ENCODE measurements at regions not wholly inside any gene's neighbourhood (a gene's known extent, or its start where the extent isn't known, plus 50 kb on each side); places are given as distances from the start of the nearest gene placed in this dataset.
"Not testable (repeated sequence)": the region's sequence is repeated elsewhere in the genome, so short reads cannot be mapped to it uniquely, and the experiment has no call there.

DNA sequence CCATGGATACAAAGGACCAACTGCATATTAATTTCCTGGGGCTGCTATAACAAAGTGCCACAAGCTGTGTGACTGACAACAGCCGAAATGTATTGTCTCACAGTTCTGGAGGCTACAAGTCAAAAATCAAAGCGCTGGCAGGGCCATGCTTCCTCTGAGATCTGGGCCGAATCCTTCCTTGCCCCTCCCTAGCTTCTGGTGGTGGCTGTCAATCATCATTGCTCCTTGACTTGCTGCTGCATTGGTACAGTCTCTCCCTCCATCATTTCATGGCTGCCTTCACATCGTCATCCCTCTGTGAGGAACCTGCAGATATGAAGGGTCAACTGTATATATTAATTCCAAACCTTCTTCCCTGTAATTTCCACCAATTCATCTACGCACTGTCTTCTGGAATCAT is 118.3 kb downstream of the EXOC5 start:
- in situ Hi-C loops (cut with HindIII; ENCODE audit: low pct_unique_long_range_greater_than_20kb, low sequenced_read_pairs), result no loop called here
- no peak for DNase-seq (ENCODE audit: low read depth, low spot score)

- in situ Hi-C loops (cut with HindIII; ENCODE audit: low pct_unique_long_range_greater_than_20kb, low sequenced_read_pairs), result no loop called here
- DNase-seq (ENCODE audit: low read depth, low spot score), result no peak
Observed at GRCh38 chr14:57139173-57139572, 129.5 kb downstream of the EXOC5 start.

DNA sequence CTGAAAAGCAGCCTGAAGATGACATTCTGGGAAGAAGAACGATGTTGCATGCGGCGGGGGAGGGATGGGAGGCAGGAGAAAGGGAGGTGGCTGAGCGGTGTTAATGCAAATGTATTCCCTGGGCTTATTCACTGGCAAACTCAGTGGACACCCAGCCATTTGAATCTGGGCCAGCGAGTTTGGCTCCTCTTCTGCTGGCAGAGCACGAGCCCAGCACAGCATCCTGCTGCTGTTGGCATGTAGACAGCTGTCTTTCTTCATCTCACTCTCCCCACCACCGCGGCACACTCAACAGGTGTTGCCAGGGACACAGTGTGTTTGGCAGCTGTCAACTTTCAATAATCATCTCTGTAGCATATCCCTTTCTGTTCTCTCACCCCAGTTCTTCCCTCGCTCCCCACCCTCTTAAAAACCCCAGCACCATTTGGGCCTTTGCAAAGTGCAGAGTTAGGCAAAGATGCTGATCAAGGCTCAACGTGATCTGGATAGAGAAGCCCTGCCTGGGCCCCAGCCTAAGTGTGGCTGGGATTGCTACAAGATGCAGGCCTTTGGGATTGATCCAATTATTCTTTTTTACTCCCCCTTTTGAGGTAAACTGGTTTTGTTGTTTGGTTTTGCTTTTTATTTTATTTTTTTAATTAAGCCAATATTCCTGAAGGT is 131.9 kb downstream of the EXOC5 start:
- DNase-seq (ENCODE audit: low read depth, low spot score), result no peak
- in situ Hi-C loops (cut with HindIII; ENCODE audit: low pct_unique_long_range_greater_than_20kb, low sequenced_read_pairs), result no loop called here

- in situ Hi-C loops (cut with HindIII; ENCODE audit: low pct_unique_long_range_greater_than_20kb, low sequenced_read_pairs); DNase-seq (ENCODE audit: low read depth, low spot score): not testable (repeated sequence)
Observed at GRCh38 chr14:57127809-57128208, 140.9 kb downstream of the EXOC5 start.

- in situ Hi-C loops (cut with HindIII; ENCODE audit: low pct_unique_long_range_greater_than_20kb, low sequenced_read_pairs), result no loop called here
- no peak for DNase-seq (ENCODE audit: low read depth, low spot score)
Observed at GRCh38 chr14:57122129-57122528, 146.6 kb downstream of the EXOC5 start.

DNA sequence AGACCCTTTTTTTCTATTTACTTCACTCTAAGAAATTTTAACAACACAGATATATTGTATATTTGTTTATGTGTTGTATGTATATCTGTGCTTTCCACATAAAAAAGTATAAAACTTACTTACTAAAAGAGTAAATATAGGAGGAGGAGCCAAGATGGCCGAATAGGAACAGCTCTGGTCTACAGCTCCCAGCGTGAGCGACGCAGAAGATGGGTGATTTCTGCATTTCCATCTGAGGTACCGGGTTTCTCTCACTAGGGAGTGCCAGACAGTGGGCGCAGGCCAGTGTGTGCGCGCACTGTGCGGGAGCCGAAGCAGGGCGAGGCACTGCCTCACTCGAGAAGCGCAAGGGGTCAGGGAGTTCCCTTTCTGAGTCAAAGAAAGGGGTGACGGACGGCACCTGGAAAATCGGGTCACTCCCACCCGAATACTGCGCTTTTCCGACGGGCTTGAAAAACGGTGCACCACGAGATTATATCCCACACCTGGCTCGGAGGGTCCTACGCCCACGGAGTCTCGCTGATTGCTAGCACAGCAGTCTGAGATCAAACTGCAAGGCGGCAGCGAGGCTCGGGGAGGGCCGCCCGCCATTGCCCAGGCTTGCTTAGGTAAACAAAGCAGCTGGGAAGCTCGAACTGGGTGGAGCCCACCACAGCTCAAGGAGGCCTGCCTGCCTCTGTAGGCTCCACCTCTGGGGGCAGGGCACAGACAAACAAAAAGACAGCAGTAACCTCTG is 156.5 kb downstream of the EXOC5 start:
- in situ Hi-C loops (cut with HindIII; ENCODE audit: low pct_unique_long_range_greater_than_20kb, low sequenced_read_pairs); DNase-seq (ENCODE audit: low read depth, low spot score): not testable (repeated sequence)

GRCh38 chr14:57110411-57110810 is 158.3 kb downstream of the EXOC5 start:
- DNase-seq (ENCODE audit: low read depth, low spot score); in situ Hi-C loops (cut with HindIII; ENCODE audit: low pct_unique_long_range_greater_than_20kb, low sequenced_read_pairs): not testable (repeated sequence)

- in situ Hi-C loops (cut with HindIII; ENCODE audit: low pct_unique_long_range_greater_than_20kb, low sequenced_read_pairs), result no loop called here
- no peak for DNase-seq (ENCODE audit: low read depth, low spot score)
Observed at GRCh38 chr14:57091030-57091608, 177.6 kb downstream of the EXOC5 start.

GRCh38 chr14:57089901-57090300 is 178.8 kb downstream of the EXOC5 start:
- no peak for DNase-seq (ENCODE audit: low read depth, low spot score)
- in situ Hi-C loops (cut with HindIII; ENCODE audit: low pct_unique_long_range_greater_than_20kb, low sequenced_read_pairs), result no loop called here

DNA sequence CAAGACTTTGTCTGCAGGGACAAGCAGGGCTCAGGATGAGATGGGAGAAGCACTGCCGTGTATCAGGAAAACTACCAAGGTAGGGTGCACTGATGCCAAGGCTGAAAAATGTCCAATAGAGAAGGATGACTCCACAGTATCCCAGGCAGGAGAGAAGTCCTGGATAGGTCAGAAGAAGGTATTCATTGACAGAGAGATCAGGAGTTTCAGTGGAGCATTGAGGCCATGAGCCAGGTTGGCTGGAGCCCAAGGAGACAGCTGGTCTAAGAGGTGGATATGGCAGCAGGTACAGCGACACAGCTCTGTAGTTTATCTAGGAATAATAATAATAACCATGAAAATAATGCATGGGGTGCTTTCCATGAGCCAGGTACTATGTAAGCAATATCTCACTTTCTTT is 180.9 kb downstream of the EXOC5 start:
- DNase-seq (ENCODE audit: low read depth, low spot score), result no peak
- in situ Hi-C loops (cut with HindIII; ENCODE audit: low pct_unique_long_range_greater_than_20kb, low sequenced_read_pairs), result no loop called here

GRCh38 chr14:57086271-57087162 is 182.2 kb downstream of the EXOC5 start:
- in situ Hi-C loops (cut with HindIII; ENCODE audit: low pct_unique_long_range_greater_than_20kb, low sequenced_read_pairs), result no loop called here

GRCh38 chr14:57085801-57086200 is 182.9 kb downstream of the EXOC5 start:
- in situ Hi-C loops (cut with HindIII; ENCODE audit: low pct_unique_long_range_greater_than_20kb, low sequenced_read_pairs), result no loop called here
- no peak for DNase-seq (ENCODE audit: low read depth, low spot score)

More at GRCh38 chr14:57086271-57087162, 182.2 kb downstream of the EXOC5 start:
- DNase-seq (ENCODE audit: low read depth, low spot score), result peak; percentile 4

- DNase-seq (ENCODE audit: low read depth, low spot score), result no peak
- in situ Hi-C loops (cut with HindIII; ENCODE audit: low pct_unique_long_range_greater_than_20kb, low sequenced_read_pairs), result no loop called here
Observed at GRCh38 chr14:57085043-57085442, 183.7 kb downstream of the EXOC5 start.

GRCh38 chr14:57080691-57081090 is 188.0 kb downstream of the EXOC5 start:
- in situ Hi-C loops (cut with HindIII; ENCODE audit: low pct_unique_long_range_greater_than_20kb, low sequenced_read_pairs), result no loop called here
- DNase-seq (ENCODE audit: low read depth, low spot score), result no peak

DNA sequence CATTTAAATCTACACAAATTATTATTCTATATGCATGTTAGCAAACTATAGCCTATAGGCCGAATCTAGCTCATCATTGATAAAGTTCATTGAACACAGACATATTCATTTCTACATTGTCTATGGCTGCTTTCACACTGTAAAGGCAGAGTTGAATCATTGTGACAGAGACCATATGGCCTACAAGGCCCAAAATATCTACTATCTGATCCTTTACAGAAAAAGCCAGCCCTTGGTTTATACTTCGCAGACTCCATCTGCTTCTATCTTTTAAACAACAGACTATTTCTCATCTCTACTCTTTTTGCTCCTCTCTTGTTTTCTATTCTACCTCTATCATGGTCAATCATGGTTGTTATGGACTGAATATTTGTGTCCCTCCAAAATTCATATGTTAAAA is 190.7 kb downstream of the EXOC5 start:
- in situ Hi-C loops (cut with HindIII; ENCODE audit: low pct_unique_long_range_greater_than_20kb, low sequenced_read_pairs), result no loop called here

DNA sequence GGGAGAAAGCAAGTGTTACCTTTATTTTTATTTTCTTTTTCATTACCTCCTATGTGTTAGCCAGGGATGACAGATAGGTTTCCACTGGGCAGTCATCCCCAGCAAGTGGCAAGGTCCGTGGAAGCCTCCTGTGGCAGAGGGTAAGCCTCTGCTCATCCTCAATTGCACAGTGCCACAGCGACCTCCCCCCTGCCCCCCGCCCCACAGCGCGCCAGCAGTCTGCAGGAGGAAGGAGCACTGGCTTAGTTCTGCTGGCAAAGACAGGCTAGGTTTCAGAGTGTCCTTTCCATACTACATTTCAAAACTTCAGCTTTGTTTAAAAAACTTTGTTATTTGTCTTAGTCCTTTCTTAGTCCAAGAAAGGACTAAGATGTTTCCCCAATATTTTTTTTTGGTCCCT is 194.7 kb downstream of the EXOC5 start:
- no peak for DNase-seq (ENCODE audit: low read depth, low spot score)
- in situ Hi-C loops (cut with HindIII; ENCODE audit: low pct_unique_long_range_greater_than_20kb, low sequenced_read_pairs), result no loop called here

More for the DNA sequence above, 190.7 kb downstream of the EXOC5 start:
- DNase-seq (ENCODE audit: low read depth, low spot score), result no peak

- in situ Hi-C loops (cut with HindIII; ENCODE audit: low pct_unique_long_range_greater_than_20kb, low sequenced_read_pairs), result no loop called here
- DNase-seq (ENCODE audit: low read depth, low spot score), result no peak
Observed at GRCh38 chr14:57071639-57072038, 197.1 kb downstream of the EXOC5 start.

GRCh38 chr14:57069702-57070101 is 199.0 kb downstream of the EXOC5 start:
- no peak for DNase-seq (ENCODE audit: low read depth, low spot score)
- in situ Hi-C loops (cut with HindIII; ENCODE audit: low pct_unique_long_range_greater_than_20kb, low sequenced_read_pairs), result no loop called here
